Right lobe of liver (tissue), 6 donors: ENCODE measurements at regions not wholly inside any gene's neighbourhood (a gene's known extent, or its start where the extent isn't known, plus 50 kb on each side); places are given as distances from the start of the nearest gene placed in this dataset.

Experiments used
- ATAC-seq, 4 donors: fragments of 200-7000 bp; cut with Tn5 transposase; one replicate each; pipeline ENCODE4 v1.9.1; 2020; ENCODE audit warnings: mild to moderate bottlenecking in 4 of 4, moderate library complexity in 4 of 4
- DNase-seq, 3 donors: peaks; one replicate each; pipeline ENCODE4 v3.0.0-alpha.2; 2020
- H3K27ac ChIP-seq, 3 donors: fragments of 200-600 bp; one replicate each; pipeline ENCODE4 v1.8.0; 2022
- H3K27me3 ChIP-seq, 2 donors: fragments of 200-600 bp; one replicate each; pipeline ENCODE4 v1.8.0; 2022
- H3K36me3 ChIP-seq, 4 donors: fragments of 200-600 bp; sonication (generic) in 1 of 4; one replicate each; pipeline versions ENCODE4 v1.5.1 to v1.8.0; 2017 to 2022; ENCODE audit warnings: control low read depth in 1 of 4
- H3K4me1 ChIP-seq, 4 donors: fragments of 200-600 bp; sonication (generic) in 1 of 4; one replicate each; pipeline versions ENCODE4 v1.5.1 to v1.8.0; 2017 to 2022; ENCODE audit warnings: control low read depth in 1 of 4
- H3K4me3 ChIP-seq, 3 donors: fragments of 200-600 bp; one replicate each; pipeline ENCODE4 v1.8.0; 2022
- H3K9me3 ChIP-seq, 4 donors: fragments of 200-600 bp; sonication (generic) in 1 of 4; one replicate each; pipeline versions ENCODE4 v1.5.1 to v1.8.0; 2017 to 2022; ENCODE audit warnings: control low read depth in 1 of 4
- POLR2A ChIP-seq: fragments of 450-650 bp; IDR thresholded peaks from one replicate; pipeline ENCODE4 v1.6.1; 2017; ENCODE audit warnings: antibody characterized with exemption, mild to moderate bottlenecking
- WGBS: methylation state at CpG from one replicate; pipeline ENCODE4 v1.1.6; 2018; ENCODE audit warnings: low coverage, low lambda C conversion rate; ENCODE audit not compliant: insufficient coverage; ENCODE audit errors: missing lambda C conversion rate; 5-methylcytosine and 5-hydroxymethylcytosine counted together
- intact Hi-C, 2 donors: fragments of 100-400 bp; cut with DNase I; formaldehyde crosslinking; loops; one replicate each; pipeline versions ENCODE4 v1.11.2 to v1.14.1; 2022
- TF ChIP-seq, protein P1 (sequence below), 4 donors: fragments of 200-600 bp in 3 of 4; fragments of 450-650 bp in 1 of 4; IDR thresholded peaks; one replicate each; pipeline versions ENCODE4 v1.5.1 to v1.8.0; 2016 to 2022; ENCODE audit warnings: antibody characterized with exemption in 4 of 4, mild to moderate bottlenecking in 2 of 4
- donor health status: DM: no; HTN: yes; CAD: no.
- donor health status: DM: no; HTN: no; CAD: no.
- donor health status: DM: no; HTN: no; CAD: no.
- donor health status: DM: no; HTN: yes; CAD: no.
- donor health status: DM: no; HTN: yes; CAD: no.

DNA sequence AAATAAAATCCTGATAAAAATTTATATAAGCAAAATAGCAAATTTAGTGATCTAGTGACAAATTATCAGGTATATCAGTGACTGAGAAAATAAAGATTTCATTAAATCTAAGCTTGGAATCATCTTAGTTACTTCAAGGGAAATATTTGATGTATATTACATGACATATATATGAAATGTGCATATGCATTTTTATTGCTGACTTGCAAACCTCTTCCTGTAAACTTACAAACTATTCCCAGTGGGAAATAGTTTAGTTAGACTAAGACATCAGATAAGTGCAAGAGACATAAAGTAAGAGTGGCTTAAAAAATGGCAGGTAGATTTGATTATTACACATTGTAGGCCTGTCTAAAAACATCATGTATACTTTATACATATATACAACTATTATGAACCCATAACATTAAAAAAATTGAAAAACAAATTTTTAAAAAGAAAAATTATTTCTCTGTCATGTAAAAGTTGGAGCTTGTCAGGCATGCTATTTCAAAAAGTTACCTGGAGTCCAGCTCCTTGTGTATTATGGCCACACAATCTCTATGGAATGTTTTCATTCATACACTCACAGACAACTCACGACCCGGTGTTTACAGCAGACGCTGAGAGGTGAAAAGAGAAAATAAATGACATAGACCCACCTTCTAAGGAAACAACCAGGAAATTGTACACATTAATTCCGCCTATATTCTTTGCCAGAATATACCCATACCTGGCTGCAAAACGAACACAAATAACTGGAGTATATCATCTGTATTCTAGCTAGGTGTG, 724.5 kb downstream of the SLITRK6 start:
- ATAC-seq (no peak), DNase-seq (no peak)
- no peaks in the 10 kb centered on the region for H3K4me1 ChIP-seq
- TF ChIP-seq, protein P1, sequence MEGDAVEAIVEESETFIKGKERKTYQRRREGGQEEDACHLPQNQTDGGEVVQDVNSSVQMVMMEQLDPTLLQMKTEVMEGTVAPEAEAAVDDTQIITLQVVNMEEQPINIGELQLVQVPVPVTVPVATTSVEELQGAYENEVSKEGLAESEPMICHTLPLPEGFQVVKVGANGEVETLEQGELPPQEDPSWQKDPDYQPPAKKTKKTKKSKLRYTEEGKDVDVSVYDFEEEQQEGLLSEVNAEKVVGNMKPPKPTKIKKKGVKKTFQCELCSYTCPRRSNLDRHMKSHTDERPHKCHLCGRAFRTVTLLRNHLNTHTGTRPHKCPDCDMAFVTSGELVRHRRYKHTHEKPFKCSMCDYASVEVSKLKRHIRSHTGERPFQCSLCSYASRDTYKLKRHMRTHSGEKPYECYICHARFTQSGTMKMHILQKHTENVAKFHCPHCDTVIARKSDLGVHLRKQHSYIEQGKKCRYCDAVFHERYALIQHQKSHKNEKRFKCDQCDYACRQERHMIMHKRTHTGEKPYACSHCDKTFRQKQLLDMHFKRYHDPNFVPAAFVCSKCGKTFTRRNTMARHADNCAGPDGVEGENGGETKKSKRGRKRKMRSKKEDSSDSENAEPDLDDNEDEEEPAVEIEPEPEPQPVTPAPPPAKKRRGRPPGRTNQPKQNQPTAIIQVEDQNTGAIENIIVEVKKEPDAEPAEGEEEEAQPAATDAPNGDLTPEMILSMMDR (IDR thresholded peaks at IDR 0.05) = no peak
- H3K9me3 ChIP-seq = no peaks in the 10 kb centered on the region
- H3K36me3 ChIP-seq = no peaks in the 10 kb centered on the region
- H3K4me3 ChIP-seq = no peak overlapping the region
- WGBS = 36% methylated on average over 5 of the region's 5 CpGs
- intact Hi-C loops = no loop called here
- H3K27ac ChIP-seq = no peak overlapping the region
- H3K27me3 ChIP-seq = no peaks in the 10 kb centered on the region

DNA sequence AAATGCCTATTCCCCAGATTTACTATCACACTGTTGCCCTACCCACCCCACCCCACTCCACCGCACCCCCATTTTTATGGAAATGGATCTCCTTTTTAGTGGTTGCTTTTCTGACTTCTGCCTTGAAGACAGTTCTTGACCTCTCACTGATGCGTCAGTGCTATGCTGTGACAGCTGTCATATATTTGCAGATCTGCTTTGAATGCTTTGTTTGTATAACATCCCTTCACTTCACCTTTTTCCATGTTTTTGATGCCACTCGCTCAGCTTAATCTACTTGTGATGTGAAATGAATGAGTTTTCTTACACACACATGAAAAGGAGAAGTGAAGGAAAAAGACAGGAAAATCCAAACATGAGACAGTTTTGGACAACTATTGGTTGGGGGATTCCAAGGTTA, 731.0 kb downstream of the SLITRK6 start:
- no peaks in the 10 kb centered on the region for H3K27me3 ChIP-seq
- no peak for DNase-seq
- TF ChIP-seq, protein P1 (IDR thresholded peaks at IDR 0.05) = no peak
- TF ChIP-seq POLR2A = no peak

DNA sequence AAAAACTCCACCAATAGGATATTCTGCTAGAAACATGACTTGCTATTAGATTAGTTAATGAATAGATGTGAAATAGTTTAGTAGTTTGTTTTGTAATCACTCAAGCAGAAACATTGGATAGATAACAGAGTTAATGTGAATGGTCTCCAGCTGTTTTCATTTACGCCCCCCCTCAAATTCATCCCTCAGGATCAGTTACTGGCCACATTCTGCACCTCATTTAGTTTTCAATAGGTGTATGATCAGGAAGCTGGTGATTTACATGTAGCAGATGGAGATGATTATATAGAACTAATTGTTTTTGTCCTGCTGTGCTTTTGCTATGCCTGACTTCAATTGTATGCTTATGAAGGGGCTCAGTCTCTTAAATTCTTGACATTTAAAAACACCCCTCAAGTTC, 759.0 kb downstream of the SLITRK6 start:
- WGBS = 40% methylated on average over 1 of the region's 1 CpG
- DNase-seq (no peak), ATAC-seq (no peak)
- Histone ChIP-seq H3K27ac (no peak overlapping the region), H3K4me3 (no peak overlapping the region), H3K36me3 (no peaks in the 10 kb centered on the region), H3K27me3 (no peaks in the 10 kb centered on the region), H3K9me3 (no peaks in the 10 kb centered on the region), H3K4me1 (no peaks in the 10 kb centered on the region)
- intact Hi-C loops = no loop called here
- TF ChIP-seq POLR2A = no peak
- TF ChIP-seq, protein P1 (IDR thresholded peaks at IDR 0.05) = no peak

More for the DNA sequence above, 731.0 kb downstream of the SLITRK6 start:
- no peak overlapping the region for H3K4me3 ChIP-seq
- H3K4me1 ChIP-seq = no peaks in the 10 kb centered on the region
- intact Hi-C loops = no loop called here
- ATAC-seq = no peak
- WGBS = 71% methylated on average over 3 of the region's 3 CpGs
- H3K9me3 ChIP-seq = no peaks in the 10 kb centered on the region
- H3K27ac ChIP-seq = no peak overlapping the region
- no peaks in the 10 kb centered on the region for H3K36me3 ChIP-seq

DNA sequence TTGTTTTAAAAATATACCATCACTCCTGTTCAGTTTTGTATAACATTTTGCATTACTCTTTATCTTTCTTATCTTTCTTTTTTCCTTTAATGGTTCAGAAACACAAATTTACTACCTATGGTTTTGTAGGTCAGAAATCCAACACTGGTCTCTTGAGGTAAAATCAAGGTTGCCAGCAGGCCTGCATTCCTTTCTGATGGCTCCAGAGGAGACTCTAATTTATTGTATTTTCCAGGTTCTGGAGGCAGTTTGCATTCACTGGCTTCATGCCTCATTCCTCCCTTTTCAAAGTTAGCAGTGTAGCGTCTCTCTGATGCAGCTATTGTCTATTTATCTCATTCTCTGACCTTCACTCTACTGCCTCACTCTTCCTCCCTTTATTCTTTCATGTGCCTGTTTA, 767.4 kb downstream of the SLITRK6 start:
- Histone ChIP-seq H3K4me1 (no peaks in the 10 kb centered on the region), H3K27ac (no peak overlapping the region), H3K9me3 (no peaks in the 10 kb centered on the region), H3K27me3 (no peaks in the 10 kb centered on the region), H3K4me3 (no peak overlapping the region), H3K36me3 (no peaks in the 10 kb centered on the region)
- ATAC-seq (no peak), DNase-seq (no peak)
- WGBS = 47% methylated on average over 1 of the region's 1 CpG
- no peak for TF ChIP-seq POLR2A
- TF ChIP-seq, protein P1 (IDR thresholded peaks at IDR 0.05) = no peak
- intact Hi-C loops = no loop called here
